ENCODE measurements at regions not wholly inside any gene's neighbourhood (a gene's known extent, or its start where the extent isn't known, plus 50 kb on each side); places are given as distances from the start of the nearest gene placed in this dataset.

DNA sequence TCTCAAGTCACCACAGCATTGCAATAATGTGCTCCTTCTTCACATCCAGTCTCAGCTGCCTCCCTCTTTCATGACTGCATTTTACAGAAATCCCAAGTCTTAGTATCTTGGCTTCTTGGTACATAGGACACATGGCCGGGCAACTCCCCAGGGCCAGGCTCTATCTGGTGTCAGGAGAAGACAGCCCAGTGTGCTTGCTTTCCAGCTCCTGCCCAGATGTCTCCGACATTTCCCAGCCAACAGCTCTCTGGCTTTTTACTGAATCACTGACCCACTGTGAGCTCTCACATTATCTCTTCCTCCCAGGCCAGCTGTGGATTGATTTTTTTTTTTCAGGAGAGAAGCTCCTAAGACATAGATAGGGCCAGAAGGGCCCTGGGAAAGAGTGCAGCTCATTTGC lies 346.0 kb upstream of the C11orf87 start (continued):
- TF ChIP-seq CEBPB (IDR thresholded peaks at IDR 0.05; ENCODE audit: low read depth, low read length) (no peak), POLR2A (IDR thresholded peaks at IDR 0.05; ENCODE audit: control extremely low read depth in 1 of 2, low read depth in 2 of 2, low read length in 2 of 2) (no peak), HDAC6 (IDR thresholded peaks at IDR 0.05; ENCODE audit: low read depth, low read length) (no peak), SIRT6 (IDR thresholded peaks at IDR 0.05; ENCODE audit: low read length) (no peak), GABPA (IDR thresholded peaks at IDR 0.05; ENCODE audit: borderline replicate concordance, insufficient read depth, low read length) (no peak), CHD1 (IDR thresholded peaks at IDR 0.05; ENCODE audit: low read depth, low read length) (no peak), SRF (IDR thresholded peaks at IDR 0.05; ENCODE audit: low read depth, low read length) (no peak), TAF1 (IDR thresholded peaks at IDR 0.05; ENCODE audit: low read depth, low read length) (no peak), EP300 (IDR thresholded peaks at IDR 0.05; ENCODE audit: borderline replicate concordance in 1 of 2, low read depth in 2 of 2, low read length in 2 of 2) (no peak)
